CD4-positive, alpha-beta T cell treated with Interleukin-17A for 1 hour (primary cell): ENCODE measurements at regions not wholly inside any gene's neighbourhood (a gene's known extent, or its start where the extent isn't known, plus 50 kb on each side); places are given as distances from the start of the nearest gene placed in this dataset.

Source experiments
- DNase-seq: peaks from one replicate; pipeline ENCODE4 v3.0.0-alpha.2; 2020

DNA sequence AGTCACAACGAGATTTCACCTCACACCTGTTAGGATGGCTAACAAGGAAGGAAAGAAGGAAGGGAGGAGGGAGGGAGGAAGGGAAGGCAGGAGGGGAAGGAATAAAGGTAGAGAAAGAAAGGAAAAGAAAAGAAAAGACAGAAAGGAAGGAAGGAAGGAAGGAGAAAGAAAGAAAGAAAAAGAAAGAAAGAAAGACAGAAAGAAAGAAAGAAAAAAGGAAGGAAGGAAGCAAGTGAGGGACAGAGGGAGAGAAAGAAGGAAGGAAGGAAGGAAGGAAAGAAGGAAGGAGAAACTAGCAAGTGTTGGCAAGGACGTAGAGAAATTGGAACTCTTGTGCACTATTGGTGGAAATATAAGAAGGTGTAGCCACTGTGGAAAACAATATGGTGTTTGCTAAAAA lies 52.2 kb downstream of the CCDC185 start:
- no peak for DNase-seq

DNA sequence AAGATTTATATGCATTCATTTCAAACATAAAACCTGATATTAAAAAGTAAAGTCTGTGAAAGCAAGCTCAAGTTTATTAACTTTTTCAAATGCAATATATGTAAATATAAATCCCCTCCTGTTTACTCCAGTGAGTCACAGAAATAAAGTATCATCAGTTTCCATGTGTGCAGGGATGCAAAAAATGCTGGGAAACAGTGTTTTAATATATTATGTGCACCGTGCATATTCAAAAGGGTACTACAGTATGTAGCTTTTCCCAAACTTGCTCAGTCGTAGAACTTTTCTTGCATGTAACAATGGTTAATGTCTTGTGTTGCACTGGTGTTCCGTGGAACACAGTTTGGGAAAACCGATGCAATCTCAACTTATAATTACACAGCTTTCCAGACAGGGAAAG lies 60.7 kb downstream of the CCDC185 start:
- no peak for DNase-seq

DNA sequence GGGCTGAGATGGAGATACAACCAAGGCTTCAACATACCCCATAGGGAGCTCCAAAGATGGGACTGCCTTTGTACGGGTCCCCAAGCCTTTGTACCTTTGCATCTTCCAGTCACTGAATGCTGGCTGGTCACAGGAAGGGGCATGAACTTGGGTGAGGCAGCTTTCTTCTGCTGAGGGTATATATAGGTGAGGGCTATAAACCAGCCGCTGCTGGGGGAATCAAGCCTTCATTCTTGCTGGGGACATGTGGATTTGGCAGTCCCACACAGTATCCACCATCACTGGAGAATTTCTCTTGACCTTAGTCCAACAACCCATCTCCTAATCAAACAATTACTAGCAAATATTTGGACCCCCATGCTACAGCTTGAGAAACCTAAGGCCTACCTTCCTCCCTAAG lies 61.7 kb downstream of the CCDC185 start:
- no peak for DNase-seq

DNA sequence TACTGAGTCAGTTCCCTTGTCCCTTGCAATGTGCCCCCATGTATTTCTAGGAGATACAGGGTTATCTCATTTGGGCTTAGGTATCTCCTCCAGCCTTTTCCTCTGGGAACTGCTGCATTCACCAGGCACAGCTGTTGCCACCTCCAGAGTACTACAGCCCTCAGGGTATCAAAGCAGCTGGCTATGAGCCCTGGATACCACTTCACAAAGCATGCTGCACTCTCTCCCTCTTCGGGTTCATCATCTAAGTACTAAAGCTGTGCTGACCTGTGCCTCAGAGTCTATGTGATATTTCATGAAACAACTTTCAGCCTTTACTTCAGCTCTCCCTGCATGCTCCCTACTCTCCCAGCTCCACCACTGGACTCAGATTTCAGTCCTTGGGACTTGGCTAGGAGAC lies 62.3 kb downstream of the CCDC185 start:
- DNase-seq: no peak

DNA sequence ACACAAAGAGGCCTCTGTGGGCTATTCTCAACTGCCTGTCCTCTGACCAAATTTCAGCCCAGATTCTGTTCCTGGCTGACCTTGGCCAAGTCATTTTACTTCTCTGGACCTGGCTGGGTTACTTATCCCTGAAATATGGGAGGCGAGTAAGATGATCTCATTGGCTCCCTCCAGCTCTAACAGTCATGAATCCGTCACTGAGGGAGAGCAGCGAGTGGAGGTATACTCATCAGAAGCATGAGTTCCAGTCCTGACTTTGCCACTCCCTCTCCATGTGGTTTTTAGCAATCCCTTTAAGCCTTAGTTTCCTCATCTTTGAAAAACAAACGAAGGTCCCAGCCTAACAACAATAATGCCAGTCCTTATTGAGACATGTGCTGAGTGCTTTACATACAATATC lies 63.5 kb downstream of the CCDC185 start:
- DNase-seq: no peak

DNA sequence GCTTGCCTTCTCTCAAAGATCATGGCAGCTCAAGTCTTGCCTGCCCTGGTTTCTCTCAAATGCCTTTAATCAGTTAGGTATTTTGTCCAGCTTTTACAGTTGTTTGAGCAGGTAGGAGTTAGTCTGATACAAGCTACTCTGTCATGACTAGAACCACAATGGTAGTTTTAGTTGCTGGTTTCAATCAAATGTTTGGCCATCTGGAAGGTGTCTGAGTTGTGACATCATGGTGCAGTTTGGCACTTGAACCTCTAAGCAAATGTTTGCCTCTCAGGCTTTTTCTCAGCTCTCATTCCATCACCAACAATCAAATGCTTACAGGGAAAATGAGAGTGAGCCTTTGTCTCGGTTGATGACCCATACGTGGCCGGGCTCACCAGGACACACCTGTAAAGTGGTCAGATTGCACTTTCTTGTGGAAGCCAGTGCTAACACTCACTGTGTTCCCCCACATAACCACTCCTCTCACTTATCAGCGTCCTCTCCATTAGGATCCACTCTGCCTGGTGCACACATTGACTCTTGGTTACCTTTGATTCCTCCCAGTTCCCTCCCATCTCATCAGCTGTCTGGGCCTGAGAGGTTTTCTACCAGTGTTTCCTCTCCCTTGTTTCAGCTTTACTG lies 67.5 kb downstream of the CCDC185 start:
- no peak for DNase-seq

DNA sequence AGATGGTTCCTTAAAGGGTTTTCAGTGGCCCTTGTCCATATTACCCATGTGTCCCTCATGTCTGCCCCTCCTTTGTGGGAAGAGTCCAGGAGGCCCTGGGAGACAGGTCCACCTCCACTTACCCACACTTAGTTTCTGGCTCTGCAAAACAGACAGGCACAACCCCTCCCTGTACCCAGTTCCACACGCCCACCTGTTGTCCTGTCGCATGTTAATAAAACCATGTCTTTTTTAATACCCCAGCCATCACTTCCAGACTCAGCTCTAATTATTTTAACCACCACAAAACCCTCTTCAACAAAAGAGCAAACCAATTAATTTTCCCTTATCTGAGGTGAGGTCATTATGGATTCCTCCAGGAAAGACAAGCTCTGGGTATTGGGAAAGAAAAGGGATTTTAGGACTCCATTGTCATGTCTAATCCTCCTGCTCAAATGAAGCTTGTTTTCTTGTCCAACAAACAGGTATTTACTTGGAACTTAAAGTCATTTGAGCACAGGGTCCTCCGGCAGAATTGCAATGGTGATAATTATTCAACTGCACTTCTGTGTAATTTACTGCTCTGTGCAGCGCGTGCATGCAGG lies 68.9 kb downstream of the CCDC185 start:
- no peak for DNase-seq

DNA sequence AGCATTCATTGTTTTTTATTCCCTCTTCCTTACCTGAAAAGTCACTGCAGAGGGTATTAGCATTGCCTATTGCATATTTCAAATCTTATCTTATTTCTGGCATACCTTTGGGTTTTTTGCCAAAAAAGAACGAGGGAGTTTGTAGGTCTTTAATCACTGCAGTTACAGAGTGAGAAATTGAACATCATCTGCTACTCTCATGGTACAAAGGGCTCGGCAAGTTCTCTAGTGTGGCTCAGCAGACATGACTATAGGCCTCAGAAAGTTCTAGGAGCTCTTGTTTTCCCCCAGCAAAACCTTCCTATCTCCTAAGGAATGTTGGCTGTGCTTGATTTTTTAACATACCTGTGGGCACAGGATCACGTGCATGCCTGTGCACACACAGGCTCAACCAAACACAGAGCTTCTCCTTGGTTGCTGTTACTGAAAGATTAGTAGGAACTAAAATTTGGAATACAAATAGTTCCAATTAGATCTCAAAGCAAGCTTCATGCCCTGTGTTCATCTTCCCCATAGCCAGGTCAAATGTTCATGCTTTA lies 69.7 kb downstream of the CCDC185 start:
- no peak for DNase-seq

DNA sequence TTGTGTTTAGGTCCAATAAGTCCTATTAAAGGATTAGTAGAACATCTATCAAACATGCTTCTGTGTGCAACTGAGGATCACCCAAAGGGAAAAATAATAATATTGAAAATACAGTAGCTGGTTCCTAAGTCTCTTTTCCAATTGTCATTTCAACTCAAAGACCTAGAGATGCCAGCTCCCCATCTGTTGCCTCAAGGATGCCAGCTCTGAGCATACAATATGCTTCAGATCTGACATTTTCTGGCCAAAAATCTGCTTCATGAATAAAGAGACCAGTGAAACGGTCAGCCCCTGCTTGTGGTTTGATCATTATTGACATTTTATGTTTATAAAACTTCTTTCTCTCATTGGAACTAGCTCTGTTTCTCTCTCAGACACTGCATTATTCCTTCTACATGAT lies 72.9 kb downstream of the CCDC185 start:
- no peak for DNase-seq

DNA sequence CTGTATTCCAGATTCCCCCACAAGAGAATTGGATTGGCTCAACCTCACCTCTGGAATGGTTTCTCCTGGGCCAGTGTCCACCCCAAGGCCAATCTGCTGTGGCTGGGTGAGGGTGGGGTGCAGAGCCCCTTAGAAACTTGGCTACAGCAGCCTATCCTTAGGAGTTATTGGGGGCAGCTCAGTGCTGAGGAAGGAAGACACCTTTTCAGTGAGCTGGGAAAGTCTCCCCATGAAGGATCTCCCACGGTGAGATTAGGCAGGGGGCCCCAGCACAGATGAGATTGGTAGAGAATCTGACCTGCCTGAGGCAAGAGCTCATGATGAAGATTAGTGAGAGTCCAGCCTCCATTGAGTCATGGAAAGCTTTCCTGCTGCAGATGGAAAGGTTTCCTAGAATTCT lies 78.4 kb downstream of the CCDC185 start:
- DNase-seq: no peak

DNA sequence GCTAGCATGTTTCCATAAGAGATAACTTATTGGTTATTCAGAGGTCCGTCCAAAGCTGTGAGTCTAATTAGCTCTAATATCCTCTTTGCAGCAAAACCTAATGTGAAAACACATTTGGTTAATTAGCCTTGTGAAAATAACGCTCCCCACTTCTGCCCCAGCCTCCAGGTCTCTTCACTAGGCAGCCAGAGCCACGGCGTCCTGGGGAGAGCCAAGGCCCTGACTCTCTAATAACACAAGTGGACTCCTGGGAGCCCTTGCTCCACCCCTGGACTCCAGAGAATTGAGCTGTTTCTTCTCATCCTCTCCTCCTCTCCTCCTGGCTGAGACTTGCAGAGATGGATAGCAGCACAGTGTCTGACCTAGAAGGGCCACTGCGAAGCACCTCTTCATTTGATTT lies 78.8 kb downstream of the CCDC185 start:
- no peak for DNase-seq

DNA sequence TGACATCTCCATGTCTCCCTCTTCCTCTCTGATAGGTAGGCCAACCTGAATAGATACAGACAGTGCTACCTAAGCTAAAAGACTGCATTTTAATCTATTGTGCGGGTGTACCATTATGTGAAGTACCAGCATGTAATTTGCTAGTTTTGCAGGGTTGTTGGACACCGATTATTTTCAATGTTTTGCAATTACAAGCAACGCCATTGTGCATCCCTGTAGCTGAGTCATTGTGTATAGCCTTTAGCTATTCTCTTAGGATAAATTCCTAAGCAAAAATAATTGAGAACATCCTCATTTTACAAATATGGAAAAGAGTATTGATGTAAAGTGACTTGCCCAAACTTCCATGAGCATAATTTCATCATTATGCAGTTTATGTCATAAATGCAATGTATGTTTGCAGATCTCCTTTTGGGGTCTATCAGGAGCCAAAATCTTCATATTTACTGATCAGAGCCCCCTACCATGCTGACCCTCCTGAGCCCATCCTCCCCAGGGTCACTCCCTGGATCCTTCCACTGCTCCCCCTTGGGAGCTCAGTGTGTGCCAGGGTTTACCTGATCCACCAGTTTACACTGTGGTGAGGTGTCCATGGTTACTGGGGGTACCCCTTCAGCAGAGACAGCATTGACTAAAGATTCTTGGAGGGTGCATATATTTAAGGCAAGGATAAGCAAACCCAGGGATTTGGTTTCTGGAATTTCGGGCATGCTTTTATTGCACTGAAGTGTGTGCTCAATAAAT lies 80.6 kb downstream of the CCDC185 start:
- no peak for DNase-seq

DNA sequence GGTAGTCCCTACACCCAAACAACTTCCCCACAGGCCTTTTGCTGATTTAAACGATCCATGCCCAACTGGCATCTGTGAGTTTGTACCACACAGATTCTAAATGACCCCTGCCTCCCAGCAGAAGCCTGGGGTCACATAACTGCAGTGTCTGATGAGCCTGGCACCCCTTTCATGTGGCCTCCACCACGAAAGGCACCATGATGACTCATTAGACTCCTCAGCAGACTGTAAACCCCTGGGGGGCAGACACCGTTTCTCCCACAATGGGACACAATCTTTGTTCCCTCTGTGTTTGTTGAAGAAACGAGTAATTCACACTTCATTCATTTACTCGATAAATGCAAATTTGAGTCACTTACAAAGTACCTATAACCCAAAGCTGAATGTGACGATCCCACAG lies 81.6 kb downstream of the CCDC185 start:
- DNase-seq: no peak

DNA sequence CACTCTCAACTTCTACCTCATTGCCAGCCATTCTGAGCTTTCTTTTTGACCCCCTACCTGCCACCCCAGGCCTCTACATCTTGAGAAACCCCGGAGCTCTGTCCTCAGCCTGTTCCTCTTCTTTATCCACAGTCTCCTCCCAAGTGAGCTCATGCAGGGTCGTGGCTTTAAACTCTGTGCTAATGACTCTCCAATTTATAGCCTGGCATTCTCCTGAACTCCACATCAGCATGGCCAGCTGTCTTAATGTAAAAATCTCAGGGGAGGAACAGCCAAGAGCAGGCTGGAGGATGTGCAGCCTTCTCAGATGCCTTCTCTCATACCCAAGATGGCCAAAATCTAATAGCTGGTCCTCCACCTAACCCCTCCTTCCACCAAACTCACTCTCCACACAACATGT lies 84.2 kb downstream of the CCDC185 start:
- DNase-seq: no peak

DNA sequence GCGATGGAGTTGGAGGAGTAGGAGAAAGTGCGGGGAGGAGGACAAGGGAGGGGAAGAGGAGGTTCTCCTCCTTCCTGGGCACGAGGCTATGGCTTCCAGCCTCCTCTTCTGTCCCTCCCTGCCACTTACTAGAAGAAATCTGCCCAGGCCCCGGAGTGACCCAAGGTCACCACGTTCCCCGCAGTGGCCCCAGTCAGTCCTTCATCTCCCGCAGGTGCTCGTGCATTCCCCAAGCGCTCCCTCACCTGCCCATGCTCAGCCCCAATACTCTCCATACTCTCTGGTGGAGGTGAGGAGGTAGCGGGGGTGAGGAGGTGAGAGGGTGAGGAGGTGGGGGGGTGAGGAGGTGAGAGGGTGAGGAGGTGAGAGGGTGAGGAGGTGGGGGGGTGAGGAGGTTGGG lies 85.4 kb downstream of the CCDC185 start:
- no peak for DNase-seq

DNA sequence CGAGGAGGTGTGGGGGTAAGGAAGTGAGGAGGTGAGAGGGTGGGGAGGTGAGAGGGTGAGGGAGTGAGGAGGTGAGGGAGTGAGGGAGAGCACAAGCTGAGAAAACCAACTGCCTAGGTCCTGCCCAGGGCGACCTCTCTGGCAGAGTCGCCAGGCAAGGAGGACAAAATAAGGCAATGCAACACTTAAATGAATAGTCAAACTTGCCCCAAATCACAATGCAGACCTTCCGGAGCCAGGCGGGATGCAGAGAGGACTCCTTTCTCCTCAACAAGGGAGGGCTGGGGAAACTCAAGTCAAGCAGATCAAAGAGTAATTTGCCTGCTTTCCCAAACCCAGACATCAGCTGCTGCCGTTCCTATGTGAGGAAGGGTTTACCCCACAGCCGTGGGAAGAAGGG lies 86.0 kb downstream of the CCDC185 start:
- no peak for DNase-seq

DNA sequence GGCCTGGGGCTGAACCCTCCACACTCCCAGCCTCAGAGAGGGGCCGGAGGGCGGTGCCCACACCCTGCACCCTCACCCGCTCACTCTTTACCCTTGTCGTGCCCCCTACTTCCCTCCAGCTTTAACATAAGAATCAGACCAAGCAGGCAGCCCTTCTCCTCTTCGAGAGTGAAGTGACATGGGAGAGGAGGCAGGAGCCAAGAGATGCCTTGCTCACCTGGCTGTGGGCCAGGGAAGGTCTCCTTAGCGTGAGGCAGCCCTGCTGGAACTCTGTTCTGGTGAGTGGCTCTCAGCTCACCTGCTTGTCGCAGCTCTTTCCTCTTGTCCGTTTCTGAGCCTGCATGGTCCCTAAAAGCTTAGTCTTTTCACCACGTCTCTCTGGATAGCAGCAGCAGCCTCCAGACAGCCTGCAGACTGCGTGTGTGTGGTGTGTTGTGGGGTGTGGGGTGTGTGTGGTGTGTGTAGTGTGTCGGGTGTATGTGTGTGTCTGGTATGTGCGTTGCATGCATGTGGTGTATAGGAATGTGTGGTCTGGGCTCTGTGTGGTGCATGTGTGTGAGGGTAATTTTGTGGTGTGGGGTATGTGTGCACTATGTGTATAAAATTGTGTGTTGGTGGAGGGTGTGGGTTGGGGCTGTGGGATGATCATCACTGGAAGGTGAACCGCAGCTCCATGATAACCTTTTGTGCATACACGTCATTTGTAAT lies 86.7 kb downstream of the CCDC185 start:
- no peak for DNase-seq

DNA sequence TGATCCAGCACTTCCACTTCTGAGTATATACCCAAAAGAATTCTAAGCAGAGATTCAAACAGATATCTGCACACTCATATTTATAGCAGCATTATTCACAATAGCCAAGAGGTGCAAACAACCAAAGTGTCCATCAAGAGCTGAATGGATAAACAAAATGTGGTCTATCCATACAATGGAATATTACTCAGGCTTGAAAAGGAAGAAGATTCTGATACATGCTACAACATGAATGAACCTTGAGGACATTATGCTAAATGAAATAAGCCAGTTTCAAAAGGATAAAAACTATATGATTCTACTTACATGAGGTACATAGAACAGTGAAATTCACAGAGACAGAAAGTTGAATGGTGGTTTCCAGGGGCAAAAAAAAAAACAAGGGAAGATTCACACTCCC lies 88.9 kb downstream of the CCDC185 start:
- no peak for DNase-seq

DNA sequence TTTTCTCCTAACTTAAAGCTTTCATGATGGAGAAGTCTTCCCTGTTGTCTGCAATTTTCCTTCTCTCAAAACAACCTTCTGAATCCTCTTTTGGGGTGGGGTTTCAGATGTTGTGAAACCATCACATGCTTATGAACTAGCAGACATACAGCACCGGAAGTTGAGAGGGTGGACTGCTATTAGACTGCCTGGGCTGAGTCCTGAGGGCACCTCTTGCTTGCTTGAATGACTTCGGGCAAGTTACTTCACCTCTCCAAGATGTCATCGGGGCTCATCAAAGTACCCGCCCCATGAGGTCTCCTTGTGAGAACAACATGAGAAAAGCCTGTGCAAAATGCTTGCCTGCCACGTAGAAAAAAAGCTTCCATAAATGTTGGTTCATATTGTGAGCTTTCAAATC lies 89.6 kb downstream of the CCDC185 start:
- DNase-seq: peak; percentile 18

DNA sequence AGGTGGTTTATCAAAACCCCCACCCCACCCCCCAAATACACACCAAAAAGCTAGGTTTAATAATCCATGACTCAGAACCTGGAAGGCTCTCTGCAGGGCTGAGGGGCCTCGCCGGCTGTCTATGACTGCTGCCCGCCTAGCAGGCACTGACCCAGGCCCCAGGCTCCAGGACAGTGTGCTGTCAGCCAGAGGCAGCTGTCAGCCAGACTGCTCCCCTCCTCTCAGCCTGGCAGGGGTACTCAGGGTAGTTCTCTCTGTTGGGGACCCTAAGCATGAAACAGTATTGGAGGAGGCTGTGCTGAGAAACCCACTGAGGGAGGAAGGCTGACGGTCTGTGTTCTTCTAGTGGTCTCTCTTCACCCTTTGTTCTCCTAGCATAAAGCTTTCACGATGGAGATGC lies 90.3 kb downstream of the CCDC185 start:
- no peak for DNase-seq

DNA sequence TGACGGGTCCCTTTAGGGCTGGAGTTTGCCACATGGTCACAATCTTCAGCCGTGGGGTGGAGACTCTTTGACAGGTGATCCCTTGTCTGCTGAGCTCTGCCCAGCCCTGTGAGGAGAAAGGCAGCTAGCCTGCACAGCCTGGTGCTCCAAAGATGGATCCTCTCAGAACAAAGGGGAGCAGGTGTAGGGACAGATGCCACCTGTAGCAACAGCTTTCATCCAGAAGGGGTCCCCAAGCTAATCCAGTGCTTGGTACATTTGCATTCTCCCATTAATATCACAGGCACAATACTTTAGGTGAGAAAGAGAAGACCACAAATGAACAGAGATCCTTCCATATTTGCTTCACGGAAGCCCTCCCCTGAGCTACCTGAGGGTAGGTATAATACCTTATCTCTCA lies 93.2 kb downstream of the CCDC185 start:
- peak; percentile 23 for DNase-seq

DNA sequence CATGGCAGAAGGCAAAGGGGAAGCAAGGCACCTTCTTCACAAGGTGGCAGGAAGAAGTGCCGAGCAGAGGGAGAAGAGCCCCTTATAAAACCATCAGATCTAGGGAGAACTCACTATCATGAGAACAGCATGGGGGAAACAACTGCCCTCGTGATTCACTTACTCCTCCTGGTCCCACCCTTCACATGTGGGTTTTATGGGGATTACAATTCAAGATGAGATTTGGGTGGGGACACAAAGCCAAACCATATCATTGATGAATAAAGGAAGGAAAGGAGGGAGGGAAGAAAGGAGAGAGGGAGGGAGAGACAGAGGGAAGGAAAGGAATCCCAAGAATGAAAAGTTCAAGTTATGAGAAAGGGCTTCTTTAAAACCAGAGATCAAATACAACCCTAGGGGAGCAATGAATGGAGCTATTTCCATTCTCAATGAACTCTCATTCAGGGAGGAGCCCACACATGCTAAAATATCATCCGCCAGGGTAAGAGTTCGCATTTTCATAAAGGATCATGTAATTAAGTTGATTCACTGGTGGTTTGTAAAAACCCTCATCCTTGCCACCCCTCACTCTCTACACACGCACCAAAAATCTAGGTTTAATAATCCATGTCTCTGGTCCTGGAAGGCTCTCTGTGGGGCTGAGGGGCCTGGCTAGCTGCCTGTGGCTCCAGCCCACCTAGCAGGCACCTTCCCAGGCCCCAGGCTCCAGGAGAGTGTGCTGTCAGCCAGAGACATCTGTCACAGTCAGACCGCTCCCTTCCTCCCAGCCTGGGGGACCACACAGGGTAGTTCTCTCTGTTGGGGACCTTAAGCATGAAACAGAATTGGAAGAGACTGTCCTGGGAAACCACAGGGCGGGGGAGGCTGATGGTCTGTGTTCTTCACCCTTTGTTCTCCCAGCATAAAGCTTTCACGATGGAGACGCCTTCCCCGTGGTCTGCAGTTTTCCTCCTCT lies 94.0 kb downstream of the CCDC185 start:
- no peak for DNase-seq

DNA sequence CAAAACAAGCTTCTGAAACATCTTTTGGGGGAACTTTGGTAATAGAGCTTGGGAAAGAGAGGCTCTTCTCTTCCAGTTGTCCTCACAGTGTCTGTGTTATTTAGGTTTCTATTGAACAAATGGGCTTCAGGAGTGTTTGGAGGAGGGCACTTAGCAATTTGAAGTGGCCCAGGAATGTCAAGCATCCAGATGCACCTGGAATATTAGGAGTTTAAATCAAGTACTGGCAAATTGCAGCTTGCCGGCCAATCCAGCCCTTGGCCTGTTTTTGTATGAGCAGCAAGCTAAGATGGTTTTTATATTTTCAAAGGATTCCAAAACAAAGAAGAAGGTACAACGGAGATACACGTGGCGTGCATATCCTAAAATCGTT lies 94.7 kb downstream of the CCDC185 start:
- no peak for DNase-seq
